Stomach smooth muscle (tissue), 2 donors: ENCODE measurements at regions not wholly inside any gene's neighbourhood (a gene's known extent, or its start where the extent isn't known, plus 50 kb on each side); places are given as distances from the start of the nearest gene placed in this dataset.
A peak's percentile ranks its signal among the peaks of the same experiment; 100 is the strongest.
"Not testable (repeated sequence)": the region's sequence is repeated elsewhere in the genome, so short reads cannot be mapped to it uniquely, and the experiment has no call there.

Source experiments
- H3K27ac ChIP-seq: one replicate; pipeline ENCODE4 v1.7.0; 2013; ENCODE audit warnings: mild to moderate bottlenecking, low read length, inconsistent platforms
- H3K27me3 ChIP-seq, 2 donors: one replicate each; pipeline ENCODE4 v1.7.0; 2013; ENCODE audit warnings: low read length in 2 of 2; ENCODE audit not compliant: insufficient read depth in 2 of 2, control insufficient read depth in 1 of 2
- H3K36me3 ChIP-seq, 2 donors: one replicate each; pipeline ENCODE4 v1.7.0; 2013; ENCODE audit warnings: low read length in 2 of 2; ENCODE audit not compliant: control insufficient read depth in 2 of 2, insufficient read depth in 2 of 2
- H3K4me1 ChIP-seq: one replicate; pipeline ENCODE4 v1.7.0; 2013; ENCODE audit warnings: low read length; ENCODE audit not compliant: control insufficient read depth, insufficient read depth
- H3K4me3 ChIP-seq, 2 donors: one replicate each; pipeline ENCODE4 v1.7.0; 2013; ENCODE audit warnings: low read length in 2 of 2
- H3K9ac ChIP-seq, 2 donors: one replicate each; pipeline ENCODE4 v1.7.0; 2013; ENCODE audit warnings: low read length in 2 of 2, mild to moderate bottlenecking in 1 of 2
- H3K9me3 ChIP-seq, 2 donors: one replicate each; pipeline ENCODE4 v1.7.0; 2013; ENCODE audit warnings: low read length in 2 of 2; ENCODE audit not compliant: control insufficient read depth in 2 of 2
- donor health status: healthy.
- donor health status: Pancreatic carcinoma.

GRCh38 chr1:148263128-148263905, 111.2 kb upstream of the NBPF11 start:
- no peak overlapping the region for H3K27ac ChIP-seq
- peak overlapping the region in 1 of 2 donors; percentile 36 for H3K9ac ChIP-seq
- H3K27me3 ChIP-seq: peaks cover 25 to 26% of the 10 kb centered on the region in 2 donors
- H3K4me1 ChIP-seq: peaks cover 11% of the 10 kb centered on the region
- H3K9me3 ChIP-seq: no peaks in the 10 kb centered on the region
- H3K36me3 ChIP-seq: no peaks in the 10 kb centered on the region
- peak overlapping the region; percentile 73 to 74 for H3K4me3 ChIP-seq

GRCh38 chr1:148261684-148262083, 109.6 kb upstream of the NBPF11 start:
- not testable (repeated sequence) for H3K9ac ChIP-seq, H3K36me3 ChIP-seq, H3K4me3 ChIP-seq, H3K27ac ChIP-seq, H3K9me3 ChIP-seq
- Histone ChIP-seq H3K27me3 (peaks cover 25 to 26% of the 10 kb centered on the region in 2 donors), H3K4me1 (peaks cover 11% of the 10 kb centered on the region)

DNA sequence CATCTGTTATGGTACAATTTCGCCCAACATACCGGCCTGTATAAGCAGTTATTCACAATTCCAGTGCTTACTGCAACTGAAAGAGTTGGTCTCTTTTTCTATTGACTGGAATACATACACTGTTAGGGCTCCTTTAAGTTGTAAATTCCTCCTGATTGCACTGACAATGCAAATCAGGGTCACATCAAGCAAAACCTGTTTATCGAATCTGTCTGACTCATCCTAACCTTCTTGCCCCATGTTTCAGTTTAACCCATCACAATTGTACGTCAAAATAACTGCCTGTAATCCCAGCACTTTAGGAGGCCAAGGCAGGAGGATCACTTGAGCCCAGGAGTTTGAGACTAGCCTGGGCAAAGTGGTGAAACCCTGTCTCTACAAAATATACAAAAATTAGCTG, 105.8 kb upstream of the NBPF11 start:
- not testable (repeated sequence) for H3K4me3 ChIP-seq, H3K36me3 ChIP-seq

GRCh38 chr1:148254611-148255429, 102.7 kb upstream of the NBPF11 start:
- H3K4me3 ChIP-seq, H3K9me3 ChIP-seq, H3K9ac ChIP-seq, H3K36me3 ChIP-seq, H3K27ac ChIP-seq, H3K4me1 ChIP-seq, H3K27me3 ChIP-seq: not testable (repeated sequence)

More for the DNA sequence above, 105.8 kb upstream of the NBPF11 start:
- H3K9me3 ChIP-seq, H3K9ac ChIP-seq, H3K27me3 ChIP-seq, H3K4me1 ChIP-seq, H3K27ac ChIP-seq: not testable (repeated sequence)

GRCh38 chr1:148253808-148254207, 101.7 kb upstream of the NBPF11 start:
- not testable (repeated sequence) for H3K4me3 ChIP-seq, H3K27ac ChIP-seq, H3K36me3 ChIP-seq, H3K27me3 ChIP-seq, H3K4me1 ChIP-seq, H3K9ac ChIP-seq, H3K9me3 ChIP-seq

- not testable (repeated sequence) for H3K27me3 ChIP-seq, H3K27ac ChIP-seq, H3K4me3 ChIP-seq, H3K4me1 ChIP-seq, H3K9ac ChIP-seq, H3K36me3 ChIP-seq, H3K9me3 ChIP-seq
Measured at GRCh38 chr1:148248798-148249197, 96.7 kb upstream of the NBPF11 start.

DNA sequence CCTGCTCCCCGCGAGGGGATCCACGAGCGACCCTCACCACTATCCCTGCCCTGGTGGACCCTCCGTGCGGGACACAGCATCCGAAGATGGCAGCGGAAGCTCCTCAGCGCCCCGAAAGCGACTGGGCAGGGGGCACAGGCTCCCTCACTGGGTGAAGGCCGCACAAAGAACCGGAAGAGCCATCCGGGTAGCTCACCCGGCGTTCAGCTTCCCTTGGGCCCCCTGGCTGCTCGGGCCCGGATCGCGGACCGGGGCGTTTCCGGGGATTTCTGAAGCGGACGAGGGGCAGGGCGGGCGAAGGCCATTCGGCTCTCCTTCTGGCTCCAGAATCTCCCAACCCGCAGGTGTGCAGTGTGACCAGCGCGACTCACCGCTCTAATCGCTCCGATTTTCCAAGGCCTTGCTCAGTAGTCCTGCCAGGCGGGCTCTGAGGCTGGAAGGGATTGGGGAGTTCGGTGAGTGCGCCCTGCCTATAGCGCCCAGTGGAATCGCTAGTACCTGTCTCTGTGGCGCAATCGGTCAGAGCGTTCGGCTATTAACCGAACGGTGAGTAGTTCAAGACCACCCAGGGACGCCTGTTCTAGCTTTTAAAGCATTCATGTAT, 94.3 kb upstream of the NBPF11 start:
- H3K36me3 ChIP-seq, H3K27ac ChIP-seq, H3K4me3 ChIP-seq, H3K9ac ChIP-seq, H3K9me3 ChIP-seq, H3K27me3 ChIP-seq, H3K4me1 ChIP-seq: not testable (repeated sequence)

DNA sequence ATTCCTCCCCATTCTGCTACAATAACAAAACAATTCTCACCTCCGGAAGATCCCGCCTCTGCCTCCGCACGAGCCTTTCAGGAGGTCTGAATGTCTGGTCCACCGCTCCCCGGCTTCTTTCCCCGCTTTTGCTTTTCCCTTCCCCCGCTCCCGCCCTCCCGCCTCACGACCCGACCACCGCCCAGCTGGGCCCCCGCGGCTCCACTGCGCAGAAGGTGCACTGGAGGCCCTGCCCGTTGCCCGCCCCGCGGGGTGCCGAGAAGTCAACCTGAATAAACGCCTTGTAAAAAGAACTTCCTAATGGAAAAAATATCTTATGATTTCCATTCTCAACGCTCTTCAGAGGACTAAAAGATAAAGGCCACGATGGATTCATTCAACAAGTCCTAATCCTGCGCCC, 93.8 kb upstream of the NBPF11 start:
- H3K27ac ChIP-seq, H3K36me3 ChIP-seq, H3K4me1 ChIP-seq, H3K9me3 ChIP-seq, H3K27me3 ChIP-seq, H3K4me3 ChIP-seq, H3K9ac ChIP-seq: not testable (repeated sequence)

GRCh38 chr1:148245443-148245842, 93.4 kb upstream of the NBPF11 start:
- H3K27ac ChIP-seq, H3K4me1 ChIP-seq, H3K9me3 ChIP-seq, H3K36me3 ChIP-seq, H3K9ac ChIP-seq, H3K4me3 ChIP-seq, H3K27me3 ChIP-seq: not testable (repeated sequence)

- H3K27ac ChIP-seq, H3K9me3 ChIP-seq, H3K36me3 ChIP-seq, H3K27me3 ChIP-seq, H3K4me3 ChIP-seq, H3K9ac ChIP-seq, H3K4me1 ChIP-seq: not testable (repeated sequence)
Measured at GRCh38 chr1:148233250-148233649, 81.2 kb upstream of the NBPF11 start.

DNA sequence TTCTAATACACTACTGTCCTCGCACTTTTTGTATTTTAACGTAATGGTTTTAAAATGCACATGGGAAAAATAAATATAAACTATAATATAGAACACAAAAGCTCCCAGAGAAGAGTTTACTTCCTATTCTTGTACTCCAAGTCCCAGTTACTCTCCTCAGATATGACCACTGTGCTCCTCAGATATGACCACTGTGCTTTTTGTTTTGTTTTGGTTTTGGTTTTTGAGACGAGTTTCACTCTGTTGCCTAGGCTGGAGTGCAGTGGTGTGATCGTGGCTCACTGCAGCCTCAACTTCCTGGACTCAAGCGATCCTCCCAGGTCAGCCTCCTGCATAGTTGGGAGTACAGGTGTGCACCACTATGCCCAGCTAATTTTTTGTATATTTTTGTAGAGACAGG, 76.8 kb upstream of the NBPF11 start:
- not testable (repeated sequence) for H3K4me1 ChIP-seq, H3K4me3 ChIP-seq, H3K27me3 ChIP-seq, H3K9me3 ChIP-seq, H3K9ac ChIP-seq, H3K36me3 ChIP-seq, H3K27ac ChIP-seq
